DND-41 (cell line): ENCODE measurements at regions not wholly inside any gene's neighbourhood (a gene's known extent, or its start where the extent isn't known, plus 50 kb on each side); places are given as distances from the start of the nearest gene placed in this dataset.

Experiments
- CTCF ChIP-seq: IDR thresholded peaks from 2 replicates; pipeline ENCODE4 v1.5.1; 2012; ENCODE audit warnings: borderline replicate concordance, low read length, moderate library complexity, mild to moderate bottlenecking; ENCODE audit not compliant: poor library complexity, severe bottlenecking; ENCODE audit errors: extremely low read depth
- EZH2 ChIP-seq: IDR thresholded peaks from 3 replicates; pipeline ENCODE4 v1.6.1; 2012; ENCODE audit warnings: borderline replicate concordance, low read depth, mild to moderate bottlenecking, moderate library complexity, low read length, inconsistent platforms; ENCODE audit not compliant: severe bottlenecking

GRCh38 chr19:30999726-31000125 lies 349.5 kb downstream of the TSHZ3 start:
- TF ChIP-seq CTCF (no peak), EZH2 (no peak)
